ENCODE measurements at regions not wholly inside any gene's neighbourhood (a gene's known extent, or its start where the extent isn't known, plus 50 kb on each side); places are given as distances from the start of the nearest gene placed in this dataset.

DNA sequence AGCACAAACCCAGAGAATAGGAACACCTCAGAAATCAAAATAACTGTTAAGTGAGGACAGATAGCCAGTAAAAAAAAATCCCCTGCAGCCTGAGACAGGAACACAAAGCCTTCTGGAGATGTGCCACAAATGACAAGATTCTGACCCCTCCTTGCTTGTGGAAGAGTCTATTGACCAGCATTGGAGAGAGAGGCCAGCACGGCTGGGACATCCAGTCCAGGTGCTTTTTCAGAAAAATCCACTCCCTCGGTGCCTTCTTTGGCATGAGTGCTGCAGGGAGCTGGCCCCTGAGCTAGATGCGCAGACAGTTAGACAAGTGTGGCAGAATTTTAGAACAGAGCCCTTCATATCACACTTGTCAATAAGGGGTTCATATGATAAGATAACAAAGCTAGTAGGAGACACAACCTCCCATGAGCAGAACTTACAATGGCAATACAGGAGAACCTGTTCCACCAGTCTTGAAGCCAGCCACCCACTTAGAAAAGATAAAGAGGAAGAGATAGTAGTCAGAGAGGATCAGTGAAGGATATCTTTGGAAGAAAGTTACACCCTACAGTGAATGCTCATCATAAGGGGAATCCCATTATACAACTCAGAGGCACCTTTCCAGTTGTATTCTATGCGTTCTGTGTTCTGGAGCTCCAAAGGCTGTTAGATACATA lies 298.4 kb downstream of the TLE1 start (continued):
- TF ChIP-seq, protein P1, sequence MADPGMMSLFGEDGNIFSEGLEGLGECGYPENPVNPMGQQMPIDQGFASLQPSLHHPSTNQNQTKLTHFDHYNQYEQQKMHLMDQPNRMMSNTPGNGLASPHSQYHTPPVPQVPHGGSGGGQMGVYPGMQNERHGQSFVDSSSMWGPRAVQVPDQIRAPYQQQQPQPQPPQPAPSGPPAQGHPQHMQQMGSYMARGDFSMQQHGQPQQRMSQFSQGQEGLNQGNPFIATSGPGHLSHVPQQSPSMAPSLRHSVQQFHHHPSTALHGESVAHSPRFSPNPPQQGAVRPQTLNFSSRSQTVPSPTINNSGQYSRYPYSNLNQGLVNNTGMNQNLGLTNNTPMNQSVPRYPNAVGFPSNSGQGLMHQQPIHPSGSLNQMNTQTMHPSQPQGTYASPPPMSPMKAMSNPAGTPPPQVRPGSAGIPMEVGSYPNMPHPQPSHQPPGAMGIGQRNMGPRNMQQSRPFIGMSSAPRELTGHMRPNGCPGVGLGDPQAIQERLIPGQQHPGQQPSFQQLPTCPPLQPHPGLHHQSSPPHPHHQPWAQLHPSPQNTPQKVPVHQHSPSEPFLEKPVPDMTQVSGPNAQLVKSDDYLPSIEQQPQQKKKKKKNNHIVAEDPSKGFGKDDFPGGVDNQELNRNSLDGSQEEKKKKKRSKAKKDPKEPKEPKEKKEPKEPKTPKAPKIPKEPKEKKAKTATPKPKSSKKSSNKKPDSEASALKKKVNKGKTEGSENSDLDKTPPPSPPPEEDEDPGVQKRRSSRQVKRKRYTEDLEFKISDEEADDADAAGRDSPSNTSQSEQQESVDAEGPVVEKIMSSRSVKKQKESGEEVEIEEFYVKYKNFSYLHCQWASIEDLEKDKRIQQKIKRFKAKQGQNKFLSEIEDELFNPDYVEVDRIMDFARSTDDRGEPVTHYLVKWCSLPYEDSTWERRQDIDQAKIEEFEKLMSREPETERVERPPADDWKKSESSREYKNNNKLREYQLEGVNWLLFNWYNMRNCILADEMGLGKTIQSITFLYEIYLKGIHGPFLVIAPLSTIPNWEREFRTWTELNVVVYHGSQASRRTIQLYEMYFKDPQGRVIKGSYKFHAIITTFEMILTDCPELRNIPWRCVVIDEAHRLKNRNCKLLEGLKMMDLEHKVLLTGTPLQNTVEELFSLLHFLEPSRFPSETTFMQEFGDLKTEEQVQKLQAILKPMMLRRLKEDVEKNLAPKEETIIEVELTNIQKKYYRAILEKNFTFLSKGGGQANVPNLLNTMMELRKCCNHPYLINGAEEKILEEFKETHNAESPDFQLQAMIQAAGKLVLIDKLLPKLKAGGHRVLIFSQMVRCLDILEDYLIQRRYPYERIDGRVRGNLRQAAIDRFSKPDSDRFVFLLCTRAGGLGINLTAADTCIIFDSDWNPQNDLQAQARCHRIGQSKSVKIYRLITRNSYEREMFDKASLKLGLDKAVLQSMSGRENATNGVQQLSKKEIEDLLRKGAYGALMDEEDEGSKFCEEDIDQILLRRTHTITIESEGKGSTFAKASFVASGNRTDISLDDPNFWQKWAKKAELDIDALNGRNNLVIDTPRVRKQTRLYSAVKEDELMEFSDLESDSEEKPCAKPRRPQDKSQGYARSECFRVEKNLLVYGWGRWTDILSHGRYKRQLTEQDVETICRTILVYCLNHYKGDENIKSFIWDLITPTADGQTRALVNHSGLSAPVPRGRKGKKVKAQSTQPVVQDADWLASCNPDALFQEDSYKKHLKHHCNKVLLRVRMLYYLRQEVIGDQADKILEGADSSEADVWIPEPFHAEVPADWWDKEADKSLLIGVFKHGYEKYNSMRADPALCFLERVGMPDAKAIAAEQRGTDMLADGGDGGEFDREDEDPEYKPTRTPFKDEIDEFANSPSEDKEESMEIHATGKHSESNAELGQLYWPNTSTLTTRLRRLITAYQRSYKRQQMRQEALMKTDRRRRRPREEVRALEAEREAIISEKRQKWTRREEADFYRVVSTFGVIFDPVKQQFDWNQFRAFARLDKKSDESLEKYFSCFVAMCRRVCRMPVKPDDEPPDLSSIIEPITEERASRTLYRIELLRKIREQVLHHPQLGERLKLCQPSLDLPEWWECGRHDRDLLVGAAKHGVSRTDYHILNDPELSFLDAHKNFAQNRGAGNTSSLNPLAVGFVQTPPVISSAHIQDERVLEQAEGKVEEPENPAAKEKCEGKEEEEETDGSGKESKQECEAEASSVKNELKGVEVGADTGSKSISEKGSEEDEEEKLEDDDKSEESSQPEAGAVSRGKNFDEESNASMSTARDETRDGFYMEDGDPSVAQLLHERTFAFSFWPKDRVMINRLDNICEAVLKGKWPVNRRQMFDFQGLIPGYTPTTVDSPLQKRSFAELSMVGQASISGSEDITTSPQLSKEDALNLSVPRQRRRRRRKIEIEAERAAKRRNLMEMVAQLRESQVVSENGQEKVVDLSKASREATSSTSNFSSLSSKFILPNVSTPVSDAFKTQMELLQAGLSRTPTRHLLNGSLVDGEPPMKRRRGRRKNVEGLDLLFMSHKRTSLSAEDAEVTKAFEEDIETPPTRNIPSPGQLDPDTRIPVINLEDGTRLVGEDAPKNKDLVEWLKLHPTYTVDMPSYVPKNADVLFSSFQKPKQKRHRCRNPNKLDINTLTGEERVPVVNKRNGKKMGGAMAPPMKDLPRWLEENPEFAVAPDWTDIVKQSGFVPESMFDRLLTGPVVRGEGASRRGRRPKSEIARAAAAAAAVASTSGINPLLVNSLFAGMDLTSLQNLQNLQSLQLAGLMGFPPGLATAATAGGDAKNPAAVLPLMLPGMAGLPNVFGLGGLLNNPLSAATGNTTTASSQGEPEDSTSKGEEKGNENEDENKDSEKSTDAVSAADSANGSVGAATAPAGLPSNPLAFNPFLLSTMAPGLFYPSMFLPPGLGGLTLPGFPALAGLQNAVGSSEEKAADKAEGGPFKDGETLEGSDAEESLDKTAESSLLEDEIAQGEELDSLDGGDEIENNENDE (IDR thresholded peaks at IDR 0.05; ENCODE audit: insufficient replicate concordance, low read length) = no peak
- TF ChIP-seq ZNF274 (IDR thresholded peaks at IDR 0.05; ENCODE audit: borderline replicate concordance, extremely low read depth, low read length) = no peak
- TF ChIP-seq FOSL1 (IDR thresholded peaks at IDR 0.05; ENCODE audit: insufficient read depth, low read depth, low read length) = no peak
- TF ChIP-seq KDM5A (IDR thresholded peaks at IDR 0.05; ENCODE audit: low read length) = no peak
- TF ChIP-seq, protein P2, sequence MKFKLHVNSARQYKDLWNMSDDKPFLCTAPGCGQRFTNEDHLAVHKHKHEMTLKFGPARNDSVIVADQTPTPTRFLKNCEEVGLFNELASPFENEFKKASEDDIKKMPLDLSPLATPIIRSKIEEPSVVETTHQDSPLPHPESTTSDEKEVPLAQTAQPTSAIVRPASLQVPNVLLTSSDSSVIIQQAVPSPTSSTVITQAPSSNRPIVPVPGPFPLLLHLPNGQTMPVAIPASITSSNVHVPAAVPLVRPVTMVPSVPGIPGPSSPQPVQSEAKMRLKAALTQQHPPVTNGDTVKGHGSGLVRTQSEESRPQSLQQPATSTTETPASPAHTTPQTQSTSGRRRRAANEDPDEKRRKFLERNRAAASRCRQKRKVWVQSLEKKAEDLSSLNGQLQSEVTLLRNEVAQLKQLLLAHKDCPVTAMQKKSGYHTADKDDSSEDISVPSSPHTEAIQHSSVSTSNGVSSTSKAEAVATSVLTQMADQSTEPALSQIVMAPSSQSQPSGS (IDR thresholded peaks at IDR 0.05; ENCODE audit: low read length) = no peak
- no peak for TF ChIP-seq BACH1 (IDR thresholded peaks at IDR 0.05; ENCODE audit: low read length)
- TF ChIP-seq CEBPB (IDR thresholded peaks at IDR 0.05; ENCODE audit: low read depth, low read length) = no peak
- TF ChIP-seq JUND (IDR thresholded peaks at IDR 0.05; ENCODE audit: low read length) = no peak
- TF ChIP-seq TAF1 (IDR thresholded peaks at IDR 0.05; ENCODE audit: low read depth, low read length) = no peak
- TF ChIP-seq TEAD4 (IDR thresholded peaks at IDR 0.05; ENCODE audit: low read depth, low read length) = no peak
